ENCODE measurements at regions not wholly inside any gene's neighbourhood (a gene's known extent, or its start where the extent isn't known, plus 50 kb on each side); places are given as distances from the start of the nearest gene placed in this dataset.

DNA sequence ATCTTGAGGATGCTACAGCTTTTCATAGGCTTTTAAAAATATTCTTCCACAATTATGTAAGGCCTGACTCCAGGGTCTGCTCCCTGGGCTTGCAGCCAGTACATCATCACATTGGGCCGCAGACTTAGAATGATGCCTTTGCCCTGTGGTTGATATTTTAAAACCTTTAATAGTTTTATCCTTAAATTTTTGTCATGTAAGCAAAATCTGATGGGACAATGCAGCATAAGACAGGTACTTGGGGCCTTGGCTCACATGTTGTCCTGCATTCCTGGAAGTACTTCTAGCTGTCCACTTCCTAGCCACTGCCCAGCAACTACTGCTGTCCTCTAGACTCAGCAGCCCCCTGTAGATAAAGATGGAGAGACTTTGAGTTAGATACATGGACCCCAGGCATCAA, 197.3 kb upstream of the SLITRK3 start:
- TF ChIP-seq POLR2AphosphoS5 (IDR thresholded peaks at IDR 0.05) (no peak), POLR2A (IDR thresholded peaks at IDR 0.05) (no peak), EP300 (IDR thresholded peaks at IDR 0.05) (no peak)
- TF ChIP-seq, protein P1, sequence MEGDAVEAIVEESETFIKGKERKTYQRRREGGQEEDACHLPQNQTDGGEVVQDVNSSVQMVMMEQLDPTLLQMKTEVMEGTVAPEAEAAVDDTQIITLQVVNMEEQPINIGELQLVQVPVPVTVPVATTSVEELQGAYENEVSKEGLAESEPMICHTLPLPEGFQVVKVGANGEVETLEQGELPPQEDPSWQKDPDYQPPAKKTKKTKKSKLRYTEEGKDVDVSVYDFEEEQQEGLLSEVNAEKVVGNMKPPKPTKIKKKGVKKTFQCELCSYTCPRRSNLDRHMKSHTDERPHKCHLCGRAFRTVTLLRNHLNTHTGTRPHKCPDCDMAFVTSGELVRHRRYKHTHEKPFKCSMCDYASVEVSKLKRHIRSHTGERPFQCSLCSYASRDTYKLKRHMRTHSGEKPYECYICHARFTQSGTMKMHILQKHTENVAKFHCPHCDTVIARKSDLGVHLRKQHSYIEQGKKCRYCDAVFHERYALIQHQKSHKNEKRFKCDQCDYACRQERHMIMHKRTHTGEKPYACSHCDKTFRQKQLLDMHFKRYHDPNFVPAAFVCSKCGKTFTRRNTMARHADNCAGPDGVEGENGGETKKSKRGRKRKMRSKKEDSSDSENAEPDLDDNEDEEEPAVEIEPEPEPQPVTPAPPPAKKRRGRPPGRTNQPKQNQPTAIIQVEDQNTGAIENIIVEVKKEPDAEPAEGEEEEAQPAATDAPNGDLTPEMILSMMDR (IDR thresholded peaks at IDR 0.05), result no peak

Data from gastroesophageal sphincter (tissue), 3 donors.